GM12878 (cell line): ENCODE measurements at regions not wholly inside any gene's neighbourhood (a gene's known extent, or its start where the extent isn't known, plus 50 kb on each side); places are given as distances from the start of the nearest gene placed in this dataset.

Experiments
- ATAC-seq: fragments of 200-7000 bp; cut with Tn5 transposase; 3 replicates; pipeline ENCODE4 v1.9.1; 2020; ENCODE audit warnings: mild to moderate bottlenecking, moderate library complexity
- BruUV-seq: library from RNA; stranded (reverse); fragments of 400-500 nt; replicated peaks from 2 replicates; lab custom pipeline; 2021; lab: Mats Ljungman, UMichigan
- CTCF ChIA-PET: fragments of 300-600 bp; sonication (Branson Sonifier 250); formaldehyde crosslinking; extraction: SDS; loops from one replicate; lab custom pipeline; 2021; ENCODE audit warnings: inconsistent platforms; lab: Yijun Ruan, JAX
- POLR2A ChIA-PET: fragments of 350-600 bp; formaldehyde crosslinking; extraction: SDS; loops from one replicate; lab custom pipeline; 2021; ENCODE audit warnings: inconsistent platforms; lab: Charles Lee
- RAD21 ChIA-PET: fragments of 300-600 bp; sonication (Branson Sonifier 250); formaldehyde crosslinking; loops from one replicate; lab custom pipeline; 2023; ENCODE audit warnings: antibody characterized with exemption; ENCODE audit not compliant: unreplicated experiment; lab: Charles Lee
- SMC1A ChIA-PET: fragments of 300-600 bp; sonication (Branson Sonifier 250); formaldehyde crosslinking; loops from one replicate; lab custom pipeline; 2023; ENCODE audit not compliant: unreplicated experiment, uncharacterized antibody; lab: Charles Lee
- DNase-seq: peaks from one replicate; pipeline ENCODE4 v3.0.0-alpha.2; 2011; ENCODE audit warnings: low read depth, low spot score
- FAIRE-seq: peaks from 3 replicates; lab custom pipeline; 2011; peaks lifted over from hg19 to GRCh38; lab: Jason Lieb, UNC
- H2AFZ ChIP-seq: 2 replicates; pipeline ENCODE4 v1.6.0; 2011; ENCODE audit warnings: low read depth, low read length, control low read depth; ENCODE audit not compliant: control insufficient read depth
- H3K27ac ChIP-seq: 2 replicates; pipeline ENCODE4 v1.5.1; 2011; ENCODE audit warnings: control low read depth; ENCODE audit not compliant: control insufficient read depth, insufficient read depth
- H3K27me3 ChIP-seq, 2 experiments: replicated peaks in 1 of 2; 2 replicates each; pipeline versions ENCODE4 v1.6.0 to v1.6.1; 2011; ENCODE audit warnings: low read length in 1 of 2; ENCODE audit not compliant: control insufficient read depth in 2 of 2, insufficient read depth in 2 of 2
- H3K36me3 ChIP-seq, 2 experiments: 2 replicates each; pipeline ENCODE4 v1.5.1; 2011; ENCODE audit warnings: low read length in 1 of 2; ENCODE audit not compliant: control insufficient read depth in 2 of 2, insufficient read depth in 2 of 2
- H3K4me1 ChIP-seq: 2 replicates; pipeline ENCODE4 v1.6.1; 2011; ENCODE audit warnings: mild to moderate bottlenecking, low read length, moderate library complexity, mixed read lengths; ENCODE audit not compliant: control insufficient read depth, insufficient read depth
- H3K4me2 ChIP-seq: 2 replicates; pipeline ENCODE4 v1.6.0; 2011; ENCODE audit warnings: control low read depth; ENCODE audit not compliant: control insufficient read depth, insufficient read depth
- H3K4me3 ChIP-seq: fragments of 200-600 bp; sonication (generic); 2 replicates; pipeline ENCODE4 v1.5.1; 2016
- H3K79me2 ChIP-seq: 2 replicates; pipeline ENCODE4 v1.6.0; 2011; ENCODE audit warnings: low read length; ENCODE audit not compliant: control insufficient read depth, insufficient read depth
- H3K9ac ChIP-seq: 2 replicates; pipeline ENCODE4 v1.8.0; 2011; ENCODE audit warnings: low read length, control low read depth, mixed read lengths; ENCODE audit not compliant: control insufficient read depth, insufficient read depth
- H3K9me3 ChIP-seq: replicated peaks from 3 replicates; pipeline ENCODE4 v1.5.1; 2011; ENCODE audit warnings: mild to moderate bottlenecking, low read length; ENCODE audit not compliant: control insufficient read depth, insufficient read depth
- H4K20me1 ChIP-seq: 2 replicates; pipeline ENCODE4 v1.6.0; 2011; ENCODE audit not compliant: control insufficient read depth, insufficient read depth
- BHLHE40 ChIP-seq, 2 experiments: fragments of 450-650 bp in 1 of 2; IDR thresholded peaks; 2 replicates each; pipeline ENCODE4 v1.6.1; 2011 to 2017; ENCODE audit warnings: low read depth in 2 of 2, borderline replicate concordance in 1 of 2, improper control_type of control experiment in 1 of 2, low read length in 1 of 2, mild to moderate bottlenecking in 1 of 2
- CREB1 ChIP-seq: IDR thresholded peaks from 2 replicates; pipeline ENCODE4 v1.6.1; 2012; ENCODE audit warnings: low read depth, mild to moderate bottlenecking, inconsistent platforms
- CTCF ChIP-seq, 3 experiments: IDR thresholded peaks in 2 of 3; conservative IDR thresholded peaks in 1 of 3; 2 replicates each; pipeline ENCODE4 v1.5.1; 2011; ENCODE audit warnings: low read depth in 3 of 3, low read length in 3 of 3, mild to moderate bottlenecking in 3 of 3, control low read depth in 2 of 3, moderate library complexity in 2 of 3, inconsistent platforms in 1 of 3, mixed read lengths in 1 of 3; ENCODE audit not compliant: control insufficient read depth in 2 of 3, insufficient read depth in 1 of 3; ENCODE audit errors: extremely low read depth in 1 of 3
- EP300 ChIP-seq, 2 experiments: fragments of 150-350 bp in 1 of 2; IDR thresholded peaks; 2 replicates each; pipeline ENCODE4 v1.6.1; 2011 to 2012; ENCODE audit warnings: low read depth in 2 of 2, low read length in 2 of 2, borderline replicate concordance in 1 of 2, improper control_type of control experiment in 1 of 2, inconsistent platforms in 1 of 2; ENCODE audit not compliant: control insufficient read depth in 1 of 2
- HSF1 ChIP-seq: fragments of 150-350 bp; IDR thresholded peaks from 2 replicates; pipeline ENCODE4 v1.6.1; 2014; ENCODE audit warnings: mild to moderate bottlenecking, low read depth, low read length
- JUND ChIP-seq: IDR thresholded peaks from 2 replicates; pipeline ENCODE4 v1.6.1; 2012; ENCODE audit warnings: low read depth, mild to moderate bottlenecking, low read length, improper control_type of control experiment, moderate library complexity
- MEF2A ChIP-seq: IDR thresholded peaks from 2 replicates; pipeline ENCODE4 v1.6.1; 2011; ENCODE audit warnings: low read depth, mild to moderate bottlenecking, low read length, moderate library complexity; ENCODE audit not compliant: insufficient read depth
- NR2C1 ChIP-seq: fragments of 450-650 bp; IDR thresholded peaks from 2 replicates; pipeline ENCODE4 v1.6.1; 2017; ENCODE audit warnings: antibody characterized with exemption, mild to moderate bottlenecking, moderate library complexity
- RELB ChIP-seq: fragments of 450-650 bp; IDR thresholded peaks from 2 replicates; pipeline ENCODE4 v1.6.1; 2017; ENCODE audit warnings: low read depth, mild to moderate bottlenecking, moderate library complexity
- SMARCA5 ChIP-seq: fragments of 450-650 bp; IDR thresholded peaks from 2 replicates; pipeline ENCODE4 v1.6.1; 2017; ENCODE audit warnings: mild to moderate bottlenecking
- STAT1 ChIP-seq: fragments of 450-650 bp; conservative IDR thresholded peaks from 2 replicates; pipeline ENCODE4 v1.6.1; 2014; ENCODE audit warnings: antibody characterized with exemption, mild to moderate bottlenecking
- TAF1 ChIP-seq: IDR thresholded peaks from 2 replicates; pipeline ENCODE4 v1.6.1; 2011; ENCODE audit warnings: mild to moderate bottlenecking, low read depth, low read length, borderline replicate concordance
- TCF12 ChIP-seq: IDR thresholded peaks from 2 replicates; pipeline ENCODE4 v1.6.1; 2011; ENCODE audit warnings: low read depth, mild to moderate bottlenecking, low read length
- TCF3 ChIP-seq: IDR thresholded peaks from 2 replicates; pipeline ENCODE4 v1.6.1; 2012; ENCODE audit warnings: low read depth, mild to moderate bottlenecking, low read length, borderline replicate concordance; ENCODE audit not compliant: insufficient read depth
- WRNIP1 ChIP-seq: IDR thresholded peaks from 2 replicates; pipeline ENCODE4 v1.6.1; 2011; ENCODE audit warnings: low read depth, low read length, improper control_type of control experiment, borderline replicate concordance
- ZBTB33 ChIP-seq: fragments of 450-650 bp; IDR thresholded peaks from 2 replicates; pipeline ENCODE4 v1.6.1; 2017; ENCODE audit warnings: mild to moderate bottlenecking
- ZSCAN29 ChIP-seq: fragments of 450-650 bp; IDR thresholded peaks from 2 replicates; pipeline ENCODE4 v1.6.1; 2017; ENCODE audit warnings: mild to moderate bottlenecking, moderate library complexity
- WGBS: methylation state at CpG from one replicate; pipeline ENCODE4 v1.1.6; 2016; ENCODE audit warnings: low lambda C conversion rate; ENCODE audit not compliant: insufficient replicate concordance, insufficient coverage; ENCODE audit errors: missing lambda C conversion rate; 5-methylcytosine and 5-hydroxymethylcytosine counted together
- in situ Hi-C: fragments of 300-500 bp; cut with MboI; formaldehyde crosslinking; loops from 9 replicates; pipeline ENCODE4 v1.14.3; 2018; ENCODE audit warnings: mixed read lengths
- intact Hi-C: fragments of 100-400 bp; cut with micrococcal nuclease; formaldehyde crosslinking; loops from one replicate; pipeline ENCODE4 v1.14.2; 2022; ENCODE audit not compliant: unreplicated experiment

- H3K4me2 ChIP-seq = no peak overlapping the region
- no peaks in the 10 kb centered on the region for H3K79me2 ChIP-seq
- intact Hi-C loops (no loop called here), in situ Hi-C loops (no loop called here)
- 0% methylated on average over 1 of the region's 1 CpG for WGBS
- H3K27me3 ChIP-seq = no peaks in the 10 kb centered on the region
- no peak overlapping the region for H3K9ac ChIP-seq
- CTCF ChIA-PET = no interaction called here
- H3K4me1 ChIP-seq = no peaks in the 10 kb centered on the region
- no peaks in the 10 kb centered on the region for H4K20me1 ChIP-seq
- no peak overlapping the region for H3K27ac ChIP-seq
- DNase-seq (no peak), ATAC-seq (no peak), FAIRE-seq (no peak)
- no peak overlapping the region for H2AFZ ChIP-seq
- no TSS peak for BruUV-seq
- POLR2A ChIA-PET = no interaction called here
- no peaks in the 10 kb centered on the region for H3K36me3 ChIP-seq
- SMC1A ChIA-PET = interaction anchor here (0.7 kb wide), 1 partner anchor 12 kb away, joined by 3 read pairs; no protein-coding TSS in a partner anchor
- H3K4me3 ChIP-seq = no peak overlapping the region
- no peaks in the 10 kb centered on the region for H3K9me3 ChIP-seq
- RAD21 ChIA-PET = no interaction called here
- no peak for TF ChIP-seq TCF12
- no peak for TF ChIP-seq TCF3
- TF ChIP-seq SMARCA5 = no peak
- TF ChIP-seq WRNIP1 = no peak
- no peak for TF ChIP-seq EP300 (IDR thresholded peaks at IDR 0.05; ENCODE audit: borderline replicate concordance in 1 of 2, control insufficient read depth in 1 of 2, low read depth in 2 of 2, low read length in 2 of 2)
- TF ChIP-seq RELB = no peak
- no peak for TF ChIP-seq CREB1
- no peak for TF ChIP-seq MEF2A
- no peak for TF ChIP-seq CTCF (IDR thresholded peaks at IDR 0.05 in 2 of 3, conservative IDR thresholded peaks at IDR 0.05 in 1 of 3; ENCODE audit: control insufficient read depth in 2 of 3, extremely low read depth in 1 of 3, insufficient read depth in 1 of 3, low read depth in 3 of 3, low read length in 3 of 3)
- TF ChIP-seq HSF1 = no peak
- TF ChIP-seq TAF1 = no peak
- TF ChIP-seq ZSCAN29 = no peak
- TF ChIP-seq ZBTB33 = no peak
- no peak for TF ChIP-seq BHLHE40 (IDR thresholded peaks at IDR 0.05; ENCODE audit: borderline replicate concordance in 1 of 2, low read depth in 2 of 2, low read length in 1 of 2)
- no peak for TF ChIP-seq STAT1
- TF ChIP-seq NR2C1 = no peak
- TF ChIP-seq JUND = no peak
Observed at GRCh38 chr21:26331205-26331980, 160.8 kb upstream of the APP start.
